ENCODE measurements at regions not wholly inside any gene's neighbourhood (a gene's known extent, or its start where the extent isn't known, plus 50 kb on each side); places are given as distances from the start of the nearest gene placed in this dataset.

GRCh38 chr6:109315341-109316110, 66.7 kb downstream of the CD164 start:
- no peak for DNase-seq

- DNase-seq: no peak
These were observed 68.0 kb downstream of the CD164 start for GRCh38 chr6:109314313-109314712.

- DNase-seq: no peak
These were observed 69.1 kb downstream of the CD164 start for GRCh38 chr6:109313139-109313538.

GRCh38 chr6:109311471-109311870, 70.8 kb downstream of the CD164 start:
- DNase-seq: no peak

- no peak for DNase-seq
These were observed 72.3 kb downstream of the CD164 start for GRCh38 chr6:109309917-109310316.

GRCh38 chr6:109308018-109308492, 74.2 kb downstream of the CD164 start:
- no peak for DNase-seq

- no peak for DNase-seq
These were observed 75.5 kb downstream of the CD164 start for GRCh38 chr6:109306733-109307132.

GRCh38 chr6:109305028-109305427, 77.2 kb downstream of the CD164 start:
- DNase-seq: no peak

- no peak for DNase-seq
These were observed 77.8 kb downstream of the CD164 start for GRCh38 chr6:109304284-109305015.

GRCh38 chr6:109303640-109304283, 78.5 kb downstream of the CD164 start:
- DNase-seq: no peak

GRCh38 chr6:109303164-109303563, 79.1 kb downstream of the CD164 start:
- DNase-seq: no peak

GRCh38 chr6:109302176-109302575, 80.1 kb downstream of the CD164 start:
- DNase-seq: no peak

- no peak for DNase-seq
These were observed 80.8 kb downstream of the CD164 start for GRCh38 chr6:109301418-109301817.

GRCh38 chr6:109300874-109301273, 81.4 kb downstream of the CD164 start:
- DNase-seq: no peak

GRCh38 chr6:109299776-109300564, 82.3 kb downstream of the CD164 start:
- no peak for DNase-seq

GRCh38 chr6:109299265-109299607, 83.0 kb downstream of the CD164 start:
- no peak for DNase-seq

- DNase-seq: no peak
These were observed 83.5 kb downstream of the CD164 start for GRCh38 chr6:109298605-109299264.

- no peak for DNase-seq
These were observed 84.7 kb downstream of the CD164 start for GRCh38 chr6:109297406-109298110.

GRCh38 chr6:109296971-109297372, 85.3 kb downstream of the CD164 start:
- no peak for DNase-seq

- DNase-seq: peak; percentile 79 to 85
These were observed 85.8 kb downstream of the CD164 start for GRCh38 chr6:109296452-109296851.

GRCh38 chr6:109295774-109296156, 86.5 kb downstream of the CD164 start:
- no peak for DNase-seq
